ENCODE measurements at regions not wholly inside any gene's neighbourhood (a gene's known extent, or its start where the extent isn't known, plus 50 kb on each side); places are given as distances from the start of the nearest gene placed in this dataset.

DNA sequence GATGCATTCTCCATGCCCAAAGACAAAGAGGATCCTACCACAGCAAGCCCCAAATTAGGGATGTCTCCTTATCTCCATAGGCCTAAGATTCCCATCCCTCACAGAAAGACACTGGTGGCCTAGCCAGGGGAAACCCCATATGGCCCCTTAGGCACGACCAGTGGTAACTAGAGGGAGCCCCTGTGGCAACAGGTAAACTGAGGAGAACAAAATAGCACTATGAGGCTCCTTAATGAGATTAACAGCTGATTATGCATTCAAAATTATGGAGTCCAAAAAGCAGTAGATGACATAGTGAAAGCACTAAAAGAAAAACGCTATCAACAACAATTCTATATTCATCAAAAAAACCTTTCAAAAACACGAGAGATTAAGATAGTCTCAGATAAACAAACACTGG, 234.0 kb downstream of the DIRAS2 start:
- DNase-seq: no peak
- Histone ChIP-seq H3K4me3 (no peak overlapping the region), H3K36me3 (no peaks in the 10 kb centered on the region), H3K4me1 (no peaks in the 10 kb centered on the region), H3K27me3 (no peaks in the 10 kb centered on the region), H3K27ac (no peak overlapping the region), H3K9me3 (peaks cover 0 to 5% of the 10 kb centered on the region in 2 donors)
- WGBS, 2 donors (ENCODE audit: low coverage in 1 of 2): 84 to 85% methylated on average over 3 of the region's 3 CpGs
- TF ChIP-seq POLR2AphosphoS5 (IDR thresholded peaks at IDR 0.05): no peak
- in situ Hi-C loops (cut with MboI; ENCODE audit: low pct_ligation_motif_present in 1 of 4, low pct_unique_long_range_greater_than_20kb in 1 of 4, low sequenced_read_pairs in 3 of 4) (no loop called here), intact Hi-C loops (cut with DNase I; ENCODE audit: low total_unique reads) (no loop called here)

DNA sequence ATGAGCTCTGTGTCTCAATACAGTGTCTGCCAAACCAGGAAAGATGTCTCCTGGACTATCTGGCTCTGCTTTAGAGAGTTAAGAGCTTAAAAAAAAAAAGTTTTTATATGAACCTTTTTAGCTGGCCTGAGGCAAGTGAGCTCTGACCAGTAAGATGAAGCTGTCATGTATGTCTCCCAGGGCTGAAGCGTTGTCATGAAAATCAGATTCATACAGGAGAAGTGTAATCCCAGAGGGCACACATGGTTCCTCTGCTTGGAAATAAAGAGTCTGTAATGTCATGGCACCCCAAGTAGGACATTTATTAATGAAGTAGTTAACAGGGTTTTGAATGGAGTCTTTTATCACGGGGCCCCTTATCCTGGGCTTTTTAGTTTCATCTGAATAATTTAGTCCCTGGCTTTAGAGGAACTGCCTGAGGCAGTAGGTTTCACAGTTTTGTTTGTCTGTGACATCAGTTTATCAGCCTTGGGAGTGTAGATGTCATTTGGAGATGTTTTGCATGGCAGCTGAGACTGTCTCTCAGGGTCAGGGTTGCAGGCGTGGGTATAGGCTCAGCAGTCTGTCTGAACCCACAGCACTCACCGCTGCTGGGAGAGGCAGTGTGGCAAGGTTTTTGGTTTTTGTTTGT, 223.3 kb downstream of the DIRAS2 start:
- H3K4me3 ChIP-seq: no peak overlapping the region
- no peaks in the 10 kb centered on the region for H3K36me3 ChIP-seq
- no peak for TF ChIP-seq POLR2AphosphoS5 (IDR thresholded peaks at IDR 0.05)
- TF ChIP-seq, protein P1, sequence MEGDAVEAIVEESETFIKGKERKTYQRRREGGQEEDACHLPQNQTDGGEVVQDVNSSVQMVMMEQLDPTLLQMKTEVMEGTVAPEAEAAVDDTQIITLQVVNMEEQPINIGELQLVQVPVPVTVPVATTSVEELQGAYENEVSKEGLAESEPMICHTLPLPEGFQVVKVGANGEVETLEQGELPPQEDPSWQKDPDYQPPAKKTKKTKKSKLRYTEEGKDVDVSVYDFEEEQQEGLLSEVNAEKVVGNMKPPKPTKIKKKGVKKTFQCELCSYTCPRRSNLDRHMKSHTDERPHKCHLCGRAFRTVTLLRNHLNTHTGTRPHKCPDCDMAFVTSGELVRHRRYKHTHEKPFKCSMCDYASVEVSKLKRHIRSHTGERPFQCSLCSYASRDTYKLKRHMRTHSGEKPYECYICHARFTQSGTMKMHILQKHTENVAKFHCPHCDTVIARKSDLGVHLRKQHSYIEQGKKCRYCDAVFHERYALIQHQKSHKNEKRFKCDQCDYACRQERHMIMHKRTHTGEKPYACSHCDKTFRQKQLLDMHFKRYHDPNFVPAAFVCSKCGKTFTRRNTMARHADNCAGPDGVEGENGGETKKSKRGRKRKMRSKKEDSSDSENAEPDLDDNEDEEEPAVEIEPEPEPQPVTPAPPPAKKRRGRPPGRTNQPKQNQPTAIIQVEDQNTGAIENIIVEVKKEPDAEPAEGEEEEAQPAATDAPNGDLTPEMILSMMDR (IDR thresholded peaks at IDR 0.05): no peak
- TF ChIP-seq EP300 (IDR thresholded peaks at IDR 0.05; ENCODE audit: low read depth): no peak
- no peak for TF ChIP-seq POLR2A (IDR thresholded peaks at IDR 0.05)
- in situ Hi-C loops (cut with MboI; ENCODE audit: low pct_ligation_motif_present in 1 of 4, low pct_unique_long_range_greater_than_20kb in 1 of 4, low sequenced_read_pairs in 3 of 4) (no loop called here), intact Hi-C loops (cut with DNase I; ENCODE audit: low total_unique reads) (no loop called here)
- no peaks in the 10 kb centered on the region for H3K4me1 ChIP-seq
- no peak for DNase-seq
- no peak overlapping the region for H3K27ac ChIP-seq
- H3K9me3 ChIP-seq: no peaks in the 10 kb centered on the region
- H3K27me3 ChIP-seq: no peaks in the 10 kb centered on the region
- WGBS, 2 donors (ENCODE audit: low coverage in 1 of 2): 83 to 93% methylated on average over 2 to 4 of the region's 4 CpGs

DNA sequence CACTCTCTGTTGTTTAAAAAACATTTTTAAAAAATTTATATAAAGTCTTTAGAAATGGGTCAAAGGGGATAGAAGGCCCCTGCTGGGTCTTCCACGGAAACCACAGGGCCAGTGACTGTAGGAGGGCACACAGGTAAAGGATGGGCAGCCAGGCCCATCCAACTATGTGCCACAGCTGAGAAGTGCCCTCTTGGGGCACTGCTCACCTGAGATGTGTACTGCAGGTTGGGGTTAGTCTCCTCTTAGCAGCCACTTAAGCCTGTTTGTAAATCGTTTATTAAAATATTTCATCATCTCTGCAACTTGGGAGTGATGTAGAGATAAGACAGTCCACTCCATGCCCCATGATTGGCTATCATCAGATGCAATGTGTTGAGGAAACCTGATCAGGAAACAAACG, 222.4 kb downstream of the DIRAS2 start:
- no peaks in the 10 kb centered on the region for H3K27me3 ChIP-seq
- intact Hi-C loops (cut with DNase I; ENCODE audit: low total_unique reads): no loop called here
- no peaks in the 10 kb centered on the region for H3K4me1 ChIP-seq
- no peak for DNase-seq
- no peak overlapping the region for H3K27ac ChIP-seq
- H3K9me3 ChIP-seq: no peaks in the 10 kb centered on the region
- WGBS, 2 donors (ENCODE audit: low coverage in 1 of 2): 73% methylated on average over 3 of the region's 3 CpGs; no CpG with 5 or more reads in 1 of the 2 donors
- in situ Hi-C loops (cut with MboI; ENCODE audit: low pct_ligation_motif_present in 1 of 4, low pct_unique_long_range_greater_than_20kb in 1 of 4, low sequenced_read_pairs in 3 of 4): no loop called here
- TF ChIP-seq EP300 (IDR thresholded peaks at IDR 0.05; ENCODE audit: low read depth) (no peak), POLR2AphosphoS5 (IDR thresholded peaks at IDR 0.05) (no peak), POLR2A (IDR thresholded peaks at IDR 0.05) (no peak)
- TF ChIP-seq, protein P1 (IDR thresholded peaks at IDR 0.05): no peak
- no peaks in the 10 kb centered on the region for H3K36me3 ChIP-seq
- H3K4me3 ChIP-seq: no peak overlapping the region

DNA sequence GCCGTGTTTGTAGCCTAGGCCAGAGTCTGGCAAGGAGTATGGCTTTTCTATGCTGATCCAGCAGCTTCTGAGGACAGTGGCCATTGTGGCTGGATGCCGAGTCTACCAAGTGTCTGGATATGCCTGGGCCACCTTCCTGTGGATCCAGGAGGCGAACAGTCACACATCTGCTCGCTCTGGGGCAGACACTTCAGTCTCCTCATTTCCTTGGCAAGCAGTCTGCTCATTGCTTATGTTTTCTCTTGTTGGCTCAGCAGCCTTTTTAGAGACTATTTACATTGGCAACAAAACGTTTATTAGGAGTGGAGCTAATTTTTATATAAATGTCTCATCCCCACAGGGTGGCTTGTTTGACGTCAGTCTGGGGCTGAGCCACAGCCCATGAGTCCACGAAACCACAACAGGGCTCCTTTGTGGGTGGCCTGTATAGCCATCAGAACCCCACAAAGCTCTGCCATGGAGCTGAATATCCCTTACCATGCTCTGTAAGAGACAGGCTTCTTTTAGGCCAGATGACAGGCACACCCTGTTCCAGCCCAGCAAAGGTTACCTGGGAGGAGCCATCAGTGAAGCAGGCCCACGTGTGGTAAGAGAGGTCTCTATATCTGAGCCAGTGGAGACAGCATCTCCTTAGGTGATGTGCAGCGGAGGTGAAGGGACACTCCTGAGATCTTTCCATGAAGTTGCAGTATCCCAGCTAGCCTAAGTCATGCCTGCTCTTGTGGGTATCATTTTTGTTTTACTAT, 221.7 kb downstream of the DIRAS2 start:
- Histone ChIP-seq H3K36me3 (no peaks in the 10 kb centered on the region), H3K4me1 (no peaks in the 10 kb centered on the region), H3K9me3 (no peaks in the 10 kb centered on the region), H3K4me3 (no peak overlapping the region), H3K27me3 (no peaks in the 10 kb centered on the region), H3K27ac (no peak overlapping the region)
- WGBS, 2 donors (ENCODE audit: low coverage in 1 of 2): 54 to 75% methylated on average over 3 to 9 of the region's 9 CpGs
- no peak for DNase-seq
- intact Hi-C loops (cut with DNase I; ENCODE audit: low total_unique reads) (no loop called here), in situ Hi-C loops (cut with MboI; ENCODE audit: low pct_ligation_motif_present in 1 of 4, low pct_unique_long_range_greater_than_20kb in 1 of 4, low sequenced_read_pairs in 3 of 4) (no loop called here)
- TF ChIP-seq POLR2AphosphoS5 (IDR thresholded peaks at IDR 0.05): no peak
- TF ChIP-seq, protein P1 (IDR thresholded peaks at IDR 0.05): no peak
- TF ChIP-seq POLR2A (IDR thresholded peaks at IDR 0.05): no peak
- TF ChIP-seq EP300 (IDR thresholded peaks at IDR 0.05; ENCODE audit: low read depth): no peak
